ENCODE measurements at regions not wholly inside any gene's neighbourhood (a gene's known extent, or its start where the extent isn't known, plus 50 kb on each side); places are given as distances from the start of the nearest gene placed in this dataset.

DNA sequence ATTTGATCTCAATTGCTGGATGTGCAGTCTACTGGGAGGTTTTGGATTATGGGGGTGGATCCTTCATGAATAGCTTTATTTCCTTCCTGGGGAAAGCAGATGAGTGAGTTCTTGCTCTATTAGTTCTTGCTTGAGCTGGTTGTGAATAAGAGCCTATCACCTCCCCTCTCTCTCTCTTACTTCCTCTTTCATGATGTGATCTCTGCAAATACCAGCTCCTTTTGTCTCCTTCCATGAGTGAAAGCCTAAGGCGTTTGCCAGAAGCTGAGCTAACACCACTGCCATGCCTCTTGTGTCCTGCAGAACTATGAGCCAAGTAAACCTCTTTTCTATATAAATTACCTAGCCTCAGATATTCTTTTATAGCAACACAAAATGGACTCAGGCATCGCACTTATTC, 302.7 kb downstream of the CCER1 start:
- DNase-seq (ENCODE audit: extremely low read depth, insufficient read length) = no peak
- Histone ChIP-seq H3K27me3 (replicated peaks; ENCODE audit: control insufficient read depth, insufficient read depth, low read length) (no peaks in the 10 kb centered on the region), H3K36me3 (ENCODE audit: control insufficient read depth, insufficient read depth, low read length) (no peaks in the 10 kb centered on the region), H3K4me3 (replicated peaks; ENCODE audit: low read depth, low read length) (no peak overlapping the region)
- TF ChIP-seq, protein P1, sequence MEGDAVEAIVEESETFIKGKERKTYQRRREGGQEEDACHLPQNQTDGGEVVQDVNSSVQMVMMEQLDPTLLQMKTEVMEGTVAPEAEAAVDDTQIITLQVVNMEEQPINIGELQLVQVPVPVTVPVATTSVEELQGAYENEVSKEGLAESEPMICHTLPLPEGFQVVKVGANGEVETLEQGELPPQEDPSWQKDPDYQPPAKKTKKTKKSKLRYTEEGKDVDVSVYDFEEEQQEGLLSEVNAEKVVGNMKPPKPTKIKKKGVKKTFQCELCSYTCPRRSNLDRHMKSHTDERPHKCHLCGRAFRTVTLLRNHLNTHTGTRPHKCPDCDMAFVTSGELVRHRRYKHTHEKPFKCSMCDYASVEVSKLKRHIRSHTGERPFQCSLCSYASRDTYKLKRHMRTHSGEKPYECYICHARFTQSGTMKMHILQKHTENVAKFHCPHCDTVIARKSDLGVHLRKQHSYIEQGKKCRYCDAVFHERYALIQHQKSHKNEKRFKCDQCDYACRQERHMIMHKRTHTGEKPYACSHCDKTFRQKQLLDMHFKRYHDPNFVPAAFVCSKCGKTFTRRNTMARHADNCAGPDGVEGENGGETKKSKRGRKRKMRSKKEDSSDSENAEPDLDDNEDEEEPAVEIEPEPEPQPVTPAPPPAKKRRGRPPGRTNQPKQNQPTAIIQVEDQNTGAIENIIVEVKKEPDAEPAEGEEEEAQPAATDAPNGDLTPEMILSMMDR (IDR thresholded peaks at IDR 0.05; ENCODE audit: insufficient read depth, low read length, poor library complexity, severe bottlenecking) = no peak

DNA sequence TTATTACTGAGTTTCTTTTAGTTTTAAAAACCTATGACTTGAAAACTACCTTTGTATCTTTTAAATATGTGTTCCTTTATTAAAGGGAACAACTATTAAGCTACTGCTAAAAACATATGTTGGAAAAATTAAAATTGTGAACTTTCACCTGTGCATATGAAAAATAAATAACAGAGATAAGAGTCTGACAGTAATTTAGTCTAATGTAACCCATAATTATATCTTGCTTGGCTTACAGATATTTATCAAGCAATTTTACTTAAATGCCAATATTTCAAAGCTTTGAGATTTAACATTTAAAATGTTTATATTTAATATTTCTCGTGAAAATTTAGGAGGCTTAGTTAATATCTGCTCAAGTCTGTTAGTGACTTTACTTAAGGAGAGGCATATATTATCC, 309.8 kb downstream of the CCER1 start:
- Histone ChIP-seq H3K27me3 (replicated peaks; ENCODE audit: control insufficient read depth, insufficient read depth, low read length) (no peaks in the 10 kb centered on the region), H3K36me3 (ENCODE audit: control insufficient read depth, insufficient read depth, low read length) (no peaks in the 10 kb centered on the region), H3K4me3 (replicated peaks; ENCODE audit: low read depth, low read length) (no peak overlapping the region)
- DNase-seq (ENCODE audit: extremely low read depth, insufficient read length) = no peak
- TF ChIP-seq, protein P1 (IDR thresholded peaks at IDR 0.05; ENCODE audit: insufficient read depth, low read length, poor library complexity, severe bottlenecking) = no peak

DNA sequence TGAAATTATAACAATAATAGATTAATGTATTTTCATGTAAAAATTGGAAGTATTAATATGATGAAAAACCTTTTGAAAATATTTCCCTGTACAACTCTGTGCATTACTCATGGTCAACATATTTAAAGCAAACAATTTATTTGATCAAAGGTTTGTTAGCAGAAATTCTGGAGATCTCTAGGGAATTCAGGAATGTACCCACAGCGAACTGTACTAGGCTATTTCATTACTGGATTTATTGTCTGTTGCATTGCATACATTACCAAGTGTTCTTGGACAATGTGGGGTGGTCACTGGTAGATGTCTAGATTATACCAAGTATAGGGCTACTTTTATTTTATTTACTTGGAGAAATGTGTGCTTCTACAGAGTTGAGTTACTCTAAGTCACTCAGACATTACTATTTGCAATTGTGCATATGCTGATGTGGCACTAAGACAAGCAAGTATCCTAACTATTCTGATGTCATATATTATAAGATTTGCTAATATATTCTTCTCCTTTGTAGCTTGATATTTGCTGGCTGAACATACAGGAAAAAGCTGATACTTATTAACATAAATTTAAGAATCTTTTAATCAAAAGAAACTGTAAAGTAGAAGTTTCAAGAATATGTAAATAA, 323.3 kb downstream of the CCER1 start:
- Histone ChIP-seq H3K36me3 (ENCODE audit: control insufficient read depth, insufficient read depth, low read length) (no peaks in the 10 kb centered on the region), H3K27me3 (replicated peaks; ENCODE audit: control insufficient read depth, insufficient read depth, low read length) (no peaks in the 10 kb centered on the region), H3K4me3 (replicated peaks; ENCODE audit: low read depth, low read length) (no peak overlapping the region)
- no peak for DNase-seq (ENCODE audit: extremely low read depth, insufficient read length)
- TF ChIP-seq, protein P1 (IDR thresholded peaks at IDR 0.05; ENCODE audit: insufficient read depth, low read length, poor library complexity, severe bottlenecking) = no peak

GRCh38 chr12:90630006-90630405, 325.0 kb downstream of the CCER1 start:
- no peak for DNase-seq (ENCODE audit: extremely low read depth, insufficient read length)
- no peak overlapping the region for H3K4me3 ChIP-seq (replicated peaks; ENCODE audit: low read depth, low read length)
- TF ChIP-seq, protein P1 (IDR thresholded peaks at IDR 0.05; ENCODE audit: insufficient read depth, low read length, poor library complexity, severe bottlenecking) = no peak
- H3K36me3 ChIP-seq (ENCODE audit: control insufficient read depth, insufficient read depth, low read length) = no peaks in the 10 kb centered on the region
- H3K27me3 ChIP-seq (replicated peaks; ENCODE audit: control insufficient read depth, insufficient read depth, low read length) = no peaks in the 10 kb centered on the region

DNA sequence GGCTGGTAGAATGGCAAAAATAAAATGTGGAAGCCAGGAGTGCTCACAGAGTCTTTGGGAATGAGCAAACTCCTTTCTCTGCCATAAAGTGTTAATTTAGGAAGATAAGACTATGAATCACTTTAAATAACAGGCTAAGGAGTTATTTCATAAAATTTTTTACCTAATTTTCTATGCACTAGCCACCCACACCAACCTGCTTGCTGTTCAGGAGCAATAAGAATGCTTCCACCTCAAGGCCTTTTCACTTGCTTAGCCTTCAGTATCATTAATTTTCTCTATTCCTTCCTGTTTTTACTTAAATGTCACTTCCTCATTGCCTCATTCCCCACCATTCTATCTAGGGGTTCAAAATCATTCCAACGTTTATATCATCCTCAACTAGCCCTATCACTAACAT, 326.8 kb downstream of the CCER1 start:
- TF ChIP-seq, protein P1 (IDR thresholded peaks at IDR 0.05; ENCODE audit: insufficient read depth, low read length, poor library complexity, severe bottlenecking) = no peak
- Histone ChIP-seq H3K4me3 (replicated peaks; ENCODE audit: low read depth, low read length) (no peak overlapping the region), H3K36me3 (ENCODE audit: control insufficient read depth, insufficient read depth, low read length) (no peaks in the 10 kb centered on the region), H3K27me3 (replicated peaks; ENCODE audit: control insufficient read depth, insufficient read depth, low read length) (no peaks in the 10 kb centered on the region)
- DNase-seq (ENCODE audit: extremely low read depth, insufficient read length) = no peak
